HepG2 (cell line): ENCODE measurements at regions not wholly inside any gene's neighbourhood (a gene's known extent, or its start where the extent isn't known, plus 50 kb on each side); places are given as distances from the start of the nearest gene placed in this dataset.

Source experiments
- EED ChIP-seq: sonication (generic); formaldehyde crosslinking; IDR thresholded peaks from 2 replicates; pipeline ENCODE4 v1.5.0; 2020; ENCODE audit warnings: mild to moderate bottlenecking, missing genetic modification reagents
- EP300 ChIP-seq, 3 experiments: sonication (generic) in 1 of 3; formaldehyde crosslinking in 1 of 3; IDR thresholded peaks; 2 replicates each; pipeline versions ENCODE4 v1.5.1 to v1.6.1; 2011 to 2020; ENCODE audit warnings: low read depth in 2 of 3, low read length in 2 of 3, borderline replicate concordance in 1 of 3, improper control_type of control experiment in 1 of 3, mild to moderate bottlenecking in 1 of 3, missing genetic modification reagents in 1 of 3, moderate library complexity in 1 of 3
- EZH2 ChIP-seq: conservative IDR thresholded peaks from 2 replicates; pipeline ENCODE4 v1.6.1; 2012; ENCODE audit warnings: mild to moderate bottlenecking, low read depth, low read length, moderate library complexity
- HIVEP1 ChIP-seq: sonication (generic); formaldehyde crosslinking; IDR thresholded peaks from 2 replicates; pipeline ENCODE4 v1.4.0; 2020; ENCODE audit warnings: mild to moderate bottlenecking, missing genetic modification reagents
- MAFK ChIP-seq, 2 experiments: IDR thresholded peaks in 1 of 2; conservative IDR thresholded peaks in 1 of 2; 2 replicates each; pipeline ENCODE4 v1.6.1; 2011; ENCODE audit warnings: improper control_type of control experiment in 2 of 2, low read length in 2 of 2
- POLR2AphosphoS5 ChIP-seq: IDR thresholded peaks from 2 replicates; pipeline ENCODE4 v1.6.1; 2012; ENCODE audit warnings: low read depth, low read length
- REST ChIP-seq, 2 experiments: IDR thresholded peaks; 2 replicates each; pipeline ENCODE4 v1.6.1; 2011 to 2012; ENCODE audit warnings: low read length in 2 of 2, borderline replicate concordance in 1 of 2, low read depth in 1 of 2, mild to moderate bottlenecking in 1 of 2, moderate library complexity in 1 of 2
- SRSF4 ChIP-seq: fragments of 200-400 bp; formaldehyde crosslinking; IDR thresholded peaks from one replicate; pipeline ENCODE4 v1.6.1; 2018; ENCODE audit warnings: mild to moderate bottlenecking, low read depth, low read length, moderate library complexity; ENCODE audit not compliant: poor library complexity, severe bottlenecking
- TFDP2 ChIP-seq: sonication (generic); formaldehyde crosslinking; IDR thresholded peaks from 2 replicates; pipeline ENCODE4 v1.4.0; 2020; ENCODE audit warnings: missing genetic modification reagents
- ZNF713 ChIP-seq: sonication (generic); formaldehyde crosslinking; IDR thresholded peaks from 2 replicates; pipeline ENCODE4 v1.4.0; 2020; ENCODE audit warnings: mild to moderate bottlenecking, missing genetic modification reagents

DNA sequence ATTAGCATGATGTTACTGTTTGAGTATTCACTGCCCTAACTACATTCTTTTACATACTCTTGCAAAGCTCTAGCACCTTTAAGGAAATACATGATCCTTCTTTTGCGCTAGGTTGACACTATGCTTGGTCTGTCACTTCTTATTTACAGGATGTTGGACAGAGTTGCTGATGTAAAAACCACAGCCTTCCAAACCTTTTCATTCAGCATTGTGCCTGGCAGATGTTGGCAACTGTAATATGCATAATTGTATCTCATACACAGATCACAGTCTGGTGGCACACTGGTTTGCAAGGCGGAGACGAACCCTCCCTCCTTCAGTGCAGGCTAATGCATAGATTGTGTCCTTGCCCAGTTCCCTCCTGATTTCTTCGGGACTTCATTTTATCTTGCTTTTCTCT, 224.1 kb downstream of the SNX19 start:
- no peak for TF ChIP-seq HIVEP1 (CRISPR knock-in tag)
- TF ChIP-seq REST (IDR thresholded peaks at IDR 0.05; ENCODE audit: borderline replicate concordance in 1 of 2, low read depth in 1 of 2, low read length in 2 of 2) = no peak
- TF ChIP-seq MAFK (conservative IDR thresholded peaks at IDR 0.05 in 1 of 2, IDR thresholded peaks at IDR 0.05 in 1 of 2; ENCODE audit: low read length in 2 of 2) = no peak
- no peak for TF ChIP-seq TFDP2 (CRISPR knock-in tag)
- TF ChIP-seq POLR2AphosphoS5 = no peak
- no peak for TF ChIP-seq SRSF4
- TF ChIP-seq EP300 (IDR thresholded peaks at IDR 0.05; ENCODE audit: low read depth in 2 of 2, low read length in 2 of 2) = no peak
- no peak for TF ChIP-seq EP300 (CRISPR knock-in tag; IDR thresholded peaks at IDR 0.05; ENCODE audit: borderline replicate concordance)
- TF ChIP-seq EZH2 = no peak
- TF ChIP-seq EED (CRISPR knock-in tag) = no peak
- no peak for TF ChIP-seq ZNF713 (CRISPR knock-in tag)
